ENCODE measurements at regions not wholly inside any gene's neighbourhood (a gene's known extent, or its start where the extent isn't known, plus 50 kb on each side); places are given as distances from the start of the nearest gene placed in this dataset.

- TF ChIP-seq POLR2A (IDR thresholded peaks at IDR 0.05) (no peak), CTCF (IDR thresholded peaks at IDR 0.05) (no peak)
Observed at GRCh38 chr5:118522626-118523025, 465.7 kb downstream of the DTWD2 start.

Measured in Peyer's patch (tissue), 4 donors.